Aorta (tissue), 5 donors: ENCODE measurements at regions not wholly inside any gene's neighbourhood (a gene's known extent, or its start where the extent isn't known, plus 50 kb on each side); places are given as distances from the start of the nearest gene placed in this dataset.

Source experiments
- ATAC-seq: fragments of 200-7000 bp; cut with Tn5 transposase; one replicate; pipeline ENCODE4 v1.9.1; 2022; ENCODE audit warnings: moderate library complexity; ENCODE audit not compliant: low FRiP score
- DNase-seq, 2 donors: peaks; one replicate each; pipeline ENCODE4 v3.0.0-alpha.2; 2020
- H3K27ac ChIP-seq, 2 donors: one replicate each; pipeline ENCODE4 v1.5.1; 2013; ENCODE audit warnings: low read length in 2 of 2, mild to moderate bottlenecking in 2 of 2, moderate library complexity in 2 of 2, control low read depth in 1 of 2, inconsistent platforms in 1 of 2, low read depth in 1 of 2
- H3K27me3 ChIP-seq, 2 donors: one replicate each; pipeline ENCODE4 v1.6.1; 2013; ENCODE audit warnings: control low read depth in 1 of 2, low read length in 1 of 2, mild to moderate bottlenecking in 1 of 2, moderate library complexity in 1 of 2; ENCODE audit not compliant: insufficient read depth in 2 of 2, control insufficient read depth in 1 of 2
- H3K36me3 ChIP-seq, 2 donors: one replicate each; pipeline ENCODE4 v1.6.1; 2013; ENCODE audit warnings: control low read depth in 1 of 2, low read length in 1 of 2, mild to moderate bottlenecking in 1 of 2; ENCODE audit not compliant: insufficient read depth in 2 of 2, control insufficient read depth in 1 of 2
- H3K4me1 ChIP-seq, 2 donors: one replicate each; pipeline ENCODE4 v1.6.1; 2013; ENCODE audit warnings: low read length in 2 of 2, control low read depth in 1 of 2, mild to moderate bottlenecking in 1 of 2, moderate library complexity in 1 of 2; ENCODE audit not compliant: insufficient read depth in 2 of 2, control insufficient read depth in 1 of 2
- H3K4me3 ChIP-seq, 2 donors: one replicate each; pipeline ENCODE4 v1.5.1; 2013; ENCODE audit warnings: low read length in 2 of 2, control low read depth in 1 of 2, mild to moderate bottlenecking in 1 of 2
- H3K9me3 ChIP-seq: one replicate; pipeline ENCODE4 v1.6.1; 2013; ENCODE audit warnings: mild to moderate bottlenecking, low read length; ENCODE audit not compliant: control insufficient read depth
- WGBS, 2 donors: extraction: QIAGEN DNeasy Blood & Tissue Kit; methylation state at CpG; one replicate each; pipeline ENCODE4 v1.1.7; 2013; 5-methylcytosine and 5-hydroxymethylcytosine counted together
- intact Hi-C, 2 donors: fragments of 100-400 bp; cut with DNase I; formaldehyde crosslinking; loops; one replicate each; pipeline versions ENCODE4 v1.14.2 to v1.15.0; 2022
- donor health status: healthy with polysubstance abuse.
- donor health status: Bipolar disorder and iron deficiency.
- donor health status: DM: no; HTN: no; CAD: no.
- donor health status: DM: no; HTN: no; CAD: no.
- donor health status: DM: yes; HTN: yes; CAD: no.

GRCh38 chr3:177414093-177414492, 216.8 kb upstream of the TBL1XR1 start:
- Histone ChIP-seq H3K27ac (no peak overlapping the region), H3K9me3 (no peaks in the 10 kb centered on the region), H3K36me3 (no peaks in the 10 kb centered on the region), H3K4me1 (no peaks in the 10 kb centered on the region), H3K27me3 (peaks cover 0 to 1% of the 10 kb centered on the region in 2 donors), H3K4me3 (no peak overlapping the region)
- ATAC-seq: no peak
- 97 to 98% methylated on average over 6 of the region's 6 CpGs for WGBS, 2 donors
- no peak for DNase-seq
- intact Hi-C loops: no loop called here

GRCh38 chr3:177418787-177419186, 221.5 kb upstream of the TBL1XR1 start:
- Histone ChIP-seq H3K4me1 (no peaks in the 10 kb centered on the region), H3K9me3 (no peaks in the 10 kb centered on the region), H3K27me3 (no peaks in the 10 kb centered on the region), H3K36me3 (no peaks in the 10 kb centered on the region), H3K27ac (no peak overlapping the region), H3K4me3 (no peak overlapping the region)
- 73 to 74% methylated on average over 1 of the region's 1 CpG for WGBS, 2 donors
- DNase-seq: no peak
- intact Hi-C loops: loop anchor here in 1 of 2 donors (5.0 kb wide), 1 partner anchor 46 kb away; no protein-coding TSS in a partner anchor
- no peak for ATAC-seq

DNA sequence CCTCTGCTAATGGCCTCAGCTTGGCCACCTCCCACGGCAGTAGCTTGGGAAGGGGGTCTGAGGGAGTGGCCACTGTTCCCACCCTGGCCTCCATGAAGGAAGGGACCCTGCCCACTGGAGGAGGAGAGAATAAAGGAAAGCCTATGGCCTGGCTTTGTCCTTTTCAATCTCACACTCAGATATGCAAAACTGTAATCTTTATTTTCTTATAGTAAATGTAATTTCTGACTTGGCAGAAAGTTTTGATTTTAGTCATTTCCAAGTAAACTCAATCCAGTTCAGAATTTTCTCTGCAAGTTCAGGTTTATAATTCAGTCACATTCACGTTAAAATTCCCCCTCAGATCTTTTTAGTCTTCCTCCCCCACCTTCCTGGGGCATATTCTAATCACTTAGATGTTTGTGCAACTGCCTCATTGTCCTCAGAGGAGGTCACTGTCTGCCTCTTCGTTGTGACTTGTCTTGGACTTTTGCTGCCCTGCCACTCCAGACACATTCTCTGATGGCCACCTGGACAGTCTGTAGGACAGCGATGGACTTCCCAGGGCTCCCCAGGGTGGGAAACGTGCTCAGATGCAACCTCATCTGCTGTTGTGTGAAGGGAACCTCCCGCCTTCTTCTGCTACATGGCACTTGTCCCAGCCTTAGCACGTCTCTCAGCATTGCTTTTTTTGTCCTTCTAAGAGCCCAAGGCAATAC, 222.8 kb upstream of the TBL1XR1 start:
- DNase-seq (no peak), ATAC-seq (no peak)
- intact Hi-C loops: loop anchor here in 1 of 2 donors (5.0 kb wide), 1 partner anchor 48 kb away; no protein-coding TSS in a partner anchor
- no peaks in the 10 kb centered on the region for H3K36me3 ChIP-seq
- H3K27ac ChIP-seq: no peak overlapping the region
- 27 to 33% methylated on average over 7 of the region's 7 CpGs for WGBS, 2 donors
- H3K27me3 ChIP-seq: no peaks in the 10 kb centered on the region
- H3K9me3 ChIP-seq: no peaks in the 10 kb centered on the region
- H3K4me3 ChIP-seq: no peak overlapping the region
- no peaks in the 10 kb centered on the region for H3K4me1 ChIP-seq

DNA sequence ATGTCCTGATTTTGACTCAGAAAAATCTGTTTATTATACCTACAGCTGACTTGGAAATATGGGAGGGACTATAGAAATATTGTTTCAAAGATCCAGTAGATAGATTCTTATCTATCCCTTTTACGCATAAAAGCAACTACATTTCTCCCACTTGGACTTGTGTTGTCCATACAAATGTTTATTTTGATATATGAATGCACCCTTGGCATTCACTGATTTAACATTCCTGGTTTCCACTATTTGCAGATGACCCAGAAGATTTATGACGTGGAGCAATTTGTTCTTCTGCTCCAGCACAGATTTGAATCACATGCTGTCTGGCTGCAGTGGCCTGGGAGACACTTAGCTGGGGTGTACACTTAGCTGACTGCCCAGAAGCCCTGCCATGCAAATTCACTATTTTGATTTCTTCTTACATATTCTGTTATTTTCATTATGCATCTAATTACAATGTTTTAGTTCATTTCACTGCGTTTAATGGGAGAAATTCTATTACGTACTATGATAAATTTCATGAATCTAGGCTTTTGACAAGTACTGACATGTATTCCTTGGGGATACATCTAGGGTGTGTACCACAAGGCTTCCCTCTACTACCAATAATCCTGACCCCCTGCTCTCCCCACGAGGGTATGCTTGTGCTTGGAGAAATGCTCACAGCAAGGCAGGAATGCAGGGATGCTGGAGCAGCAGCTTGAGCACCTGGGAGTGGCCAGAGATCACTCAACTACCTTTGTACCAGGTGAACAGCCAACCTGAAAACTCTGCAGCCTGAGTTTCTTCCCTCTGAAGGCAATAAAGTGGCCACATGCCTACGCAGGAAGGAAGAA, 223.6 kb upstream of the TBL1XR1 start:
- DNase-seq: no peak
- H3K27me3 ChIP-seq: no peaks in the 10 kb centered on the region
- no peaks in the 10 kb centered on the region for H3K36me3 ChIP-seq
- H3K9me3 ChIP-seq: no peaks in the 10 kb centered on the region
- no peak for ATAC-seq
- 81 to 82% methylated on average over 6 of the region's 6 CpGs for WGBS, 2 donors
- intact Hi-C loops: no loop called here
- no peak overlapping the region for H3K4me3 ChIP-seq
- no peaks in the 10 kb centered on the region for H3K4me1 ChIP-seq
- H3K27ac ChIP-seq: no peak overlapping the region

GRCh38 chr3:177421481-177421785, 224.2 kb upstream of the TBL1XR1 start:
- intact Hi-C loops: no loop called here
- Histone ChIP-seq H3K27ac (no peak overlapping the region), H3K36me3 (no peaks in the 10 kb centered on the region), H3K27me3 (no peaks in the 10 kb centered on the region), H3K4me1 (no peaks in the 10 kb centered on the region), H3K9me3 (no peaks in the 10 kb centered on the region), H3K4me3 (no peak overlapping the region)
- WGBS, 2 donors: 93 to 100% methylated on average over 1 of the region's 1 CpG
- DNase-seq: no peak
- ATAC-seq: no peak

GRCh38 chr3:177424521-177424920, 227.2 kb upstream of the TBL1XR1 start:
- no peaks in the 10 kb centered on the region for H3K9me3 ChIP-seq
- H3K4me3 ChIP-seq: no peak overlapping the region
- H3K27ac ChIP-seq: no peak overlapping the region
- no peaks in the 10 kb centered on the region for H3K27me3 ChIP-seq
- intact Hi-C loops: no loop called here
- H3K36me3 ChIP-seq: no peaks in the 10 kb centered on the region
- DNase-seq (no peak), ATAC-seq (no peak)
- 71 to 84% methylated on average over 3 of the region's 3 CpGs for WGBS, 2 donors
- H3K4me1 ChIP-seq: no peaks in the 10 kb centered on the region

DNA sequence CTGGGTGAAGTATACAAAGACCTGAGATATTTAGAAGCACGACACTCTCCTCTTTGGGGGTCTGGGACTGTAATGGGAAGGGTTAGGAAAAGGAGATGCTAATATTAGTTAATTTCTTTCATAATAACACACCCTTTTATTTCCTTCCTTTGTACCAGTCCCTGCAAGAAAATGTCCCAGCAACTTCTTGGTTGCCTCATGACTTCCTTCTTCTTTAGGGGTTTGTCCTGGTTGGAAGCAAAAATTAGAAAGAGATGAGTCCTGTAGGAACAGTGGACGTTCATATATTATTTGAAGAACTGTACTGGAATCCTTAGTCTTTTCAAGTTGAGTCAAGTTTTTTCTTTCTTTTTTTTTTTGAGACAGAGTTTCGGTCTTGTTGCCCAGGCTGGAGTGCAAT, 227.8 kb upstream of the TBL1XR1 start:
- intact Hi-C loops: no loop called here
- H3K27ac ChIP-seq: no peak overlapping the region
- ATAC-seq: no peak

GRCh38 chr3:177426106-177426877, 229.0 kb upstream of the TBL1XR1 start:
- H3K9me3 ChIP-seq: no peaks in the 10 kb centered on the region
- no peaks in the 10 kb centered on the region for H3K36me3 ChIP-seq
- no peaks in the 10 kb centered on the region for H3K4me1 ChIP-seq
- no peak overlapping the region for H3K27ac ChIP-seq
- 93 to 95% methylated on average over 3 of the region's 3 CpGs for WGBS, 2 donors
- DNase-seq (no peak), ATAC-seq (no peak)
- H3K27me3 ChIP-seq: no peaks in the 10 kb centered on the region
- H3K4me3 ChIP-seq: no peak overlapping the region
- intact Hi-C loops: no loop called here

More for the DNA sequence above, 227.8 kb upstream of the TBL1XR1 start:
- Histone ChIP-seq H3K4me1 (no peaks in the 10 kb centered on the region), H3K4me3 (no peak overlapping the region), H3K36me3 (no peaks in the 10 kb centered on the region), H3K9me3 (no peaks in the 10 kb centered on the region), H3K27me3 (no peaks in the 10 kb centered on the region)
- no peak for DNase-seq
- WGBS, 2 donors: 94 to 96% methylated on average over 3 of the region's 3 CpGs
